DND-41 (cell line): ENCODE measurements at regions not wholly inside any gene's neighbourhood (a gene's known extent, or its start where the extent isn't known, plus 50 kb on each side); places are given as distances from the start of the nearest gene placed in this dataset.

Source experiments
- CTCF ChIP-seq: IDR thresholded peaks from 2 replicates; pipeline ENCODE4 v1.5.1; 2012; ENCODE audit warnings: borderline replicate concordance, low read length, moderate library complexity, mild to moderate bottlenecking; ENCODE audit not compliant: poor library complexity, severe bottlenecking; ENCODE audit errors: extremely low read depth
- EZH2 ChIP-seq: IDR thresholded peaks from 3 replicates; pipeline ENCODE4 v1.6.1; 2012; ENCODE audit warnings: borderline replicate concordance, low read depth, mild to moderate bottlenecking, moderate library complexity, low read length, inconsistent platforms; ENCODE audit not compliant: severe bottlenecking

DNA sequence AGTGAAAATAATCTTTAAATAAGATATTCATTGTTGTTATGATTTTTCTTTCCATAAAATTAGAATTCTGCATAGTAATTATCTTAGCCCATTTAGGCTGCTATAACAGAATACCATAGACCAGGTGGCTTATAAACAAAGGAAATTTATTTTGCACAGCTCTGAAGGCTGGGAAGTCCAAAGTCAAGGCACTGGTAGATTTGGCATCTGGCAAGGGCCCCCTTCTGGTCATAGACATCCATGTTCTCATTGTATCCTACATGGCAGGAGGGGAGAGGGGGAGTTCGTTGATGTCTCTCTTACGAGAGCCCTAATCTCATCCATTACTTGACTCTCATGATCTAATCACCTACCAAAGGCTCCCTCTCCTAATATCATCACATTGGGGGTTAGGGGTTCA is 175.0 kb upstream of the CCN2 start:
- TF ChIP-seq CTCF = no peak
- TF ChIP-seq EZH2 = no peak
